HAP-1 (cell line): ENCODE measurements at regions not wholly inside any gene's neighbourhood (a gene's known extent, or its start where the extent isn't known, plus 50 kb on each side); places are given as distances from the start of the nearest gene placed in this dataset.
"Not testable (repeated sequence)": the region's sequence is repeated elsewhere in the genome, so short reads cannot be mapped to it uniquely, and the experiment has no call there.

ENCODE experiments used
- DNase-seq, 2 experiments: peaks; one replicate each; pipeline ENCODE4 v3.0.0-alpha.2; 2016 to 2020; ENCODE audit warnings: low spot score in 2 of 2
- H3K27me3 ChIP-seq: fragments of 250-450 bp; sonication (Bioruptor Pico); 2 replicates; pipeline ENCODE4 v1.5.1; 2020; ENCODE audit warnings: low read depth, mild to moderate bottlenecking, moderate library complexity
- H3K36me3 ChIP-seq: fragments of 250-450 bp; sonication (Bioruptor Pico); replicated peaks from 2 replicates; pipeline ENCODE4 v1.5.1; 2020; ENCODE audit warnings: mild to moderate bottlenecking
- H3K4me1 ChIP-seq: fragments of 250-450 bp; sonication (Bioruptor Pico); 2 replicates; pipeline ENCODE4 v1.5.1; 2020; ENCODE audit warnings: mild to moderate bottlenecking
- H3K4me3 ChIP-seq: fragments of 250-450 bp; sonication (Bioruptor Pico); 2 replicates; pipeline ENCODE4 v1.5.1; 2020; ENCODE audit warnings: mild to moderate bottlenecking, moderate library complexity
- H3K9me3 ChIP-seq: fragments of 250-450 bp; sonication (Bioruptor Pico); 2 replicates; pipeline ENCODE4 v1.5.1; 2020; ENCODE audit warnings: mild to moderate bottlenecking, moderate library complexity
- in situ Hi-C: fragments of 300-500 bp; cut with MboI; formaldehyde crosslinking; loops from 3 replicates; pipeline ENCODE4 v1.14.3; 2020; ENCODE audit warnings: low sequenced_read_pairs, inconsistent platforms, mixed read lengths

GRCh38 chr20:7758406-7758805, 181.9 kb downstream of the HAO1 start:
- Histone ChIP-seq H3K4me3 (no peak overlapping the region), H3K27me3 (no peaks in the 10 kb centered on the region; the same call in 1 of the 2 replicates), H3K9me3 (no peaks in the 10 kb centered on the region), H3K36me3 (no peaks in the 10 kb centered on the region), H3K4me1 (no peaks in the 10 kb centered on the region)
- DNase-seq: no peak
- in situ Hi-C loops: no loop called here

GRCh38 chr20:7760247-7761031, 179.8 kb downstream of the HAO1 start:
- Histone ChIP-seq H3K27me3 (no peaks in the 10 kb centered on the region), H3K4me1 (no peaks in the 10 kb centered on the region), H3K36me3 (no peaks in the 10 kb centered on the region), H3K9me3 (no peaks in the 10 kb centered on the region), H3K4me3 (no peak overlapping the region)
- peak in 1 of 2 experiments; percentile 9 for DNase-seq
- in situ Hi-C loops: no loop called here

DNA sequence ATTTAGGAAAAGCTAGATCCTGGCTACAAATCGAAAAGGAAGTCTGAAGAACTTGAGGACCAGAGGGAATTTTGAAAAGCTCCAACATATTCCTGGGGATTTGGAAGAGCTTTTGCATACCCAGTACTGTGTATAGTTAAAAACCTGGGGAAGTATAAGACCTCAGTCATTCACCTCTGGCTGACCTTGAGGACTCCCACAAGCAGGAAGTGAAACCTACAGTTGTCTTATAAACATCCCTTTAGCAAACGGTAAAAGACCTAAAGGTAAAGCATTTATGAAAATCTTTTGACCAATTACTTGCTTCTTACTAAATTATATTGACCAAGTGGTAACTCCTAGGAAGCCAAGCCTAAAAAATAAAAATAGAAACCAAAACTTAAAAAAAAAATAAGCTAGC, 175.0 kb downstream of the HAO1 start:
- in situ Hi-C loops: no loop called here
- no peak for DNase-seq
- no peaks in the 10 kb centered on the region for H3K27me3 ChIP-seq
- no peaks in the 10 kb centered on the region for H3K36me3 ChIP-seq
- H3K4me1 ChIP-seq: no peaks in the 10 kb centered on the region
- H3K9me3 ChIP-seq: no peaks in the 10 kb centered on the region
- H3K4me3 ChIP-seq: no peak overlapping the region

DNA sequence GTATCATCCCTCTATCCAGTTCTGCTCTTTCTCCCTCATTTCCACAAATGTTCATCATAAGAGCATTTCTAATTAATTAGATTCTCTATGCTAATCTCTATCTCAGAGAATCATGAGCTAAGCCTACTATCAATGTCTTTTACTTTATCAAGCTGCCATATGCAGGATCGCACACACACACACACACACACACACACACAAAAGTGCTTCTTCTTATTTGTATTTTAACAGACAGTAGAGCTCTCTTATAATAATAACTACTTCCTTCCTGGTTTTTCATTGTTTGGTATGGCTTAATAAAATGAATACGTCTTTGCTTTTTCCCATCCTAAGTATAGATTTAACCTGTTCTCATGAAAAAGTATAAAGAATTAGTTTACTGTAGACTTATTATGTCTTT, 170.2 kb downstream of the HAO1 start:
- Histone ChIP-seq H3K9me3 (no peaks in the 10 kb centered on the region), H3K4me3 (no peak overlapping the region), H3K4me1 (peaks cover 7% of the 10 kb centered on the region), H3K36me3 (no peaks in the 10 kb centered on the region), H3K27me3 (no peaks in the 10 kb centered on the region)
- in situ Hi-C loops: no loop called here
- DNase-seq: no peak

DNA sequence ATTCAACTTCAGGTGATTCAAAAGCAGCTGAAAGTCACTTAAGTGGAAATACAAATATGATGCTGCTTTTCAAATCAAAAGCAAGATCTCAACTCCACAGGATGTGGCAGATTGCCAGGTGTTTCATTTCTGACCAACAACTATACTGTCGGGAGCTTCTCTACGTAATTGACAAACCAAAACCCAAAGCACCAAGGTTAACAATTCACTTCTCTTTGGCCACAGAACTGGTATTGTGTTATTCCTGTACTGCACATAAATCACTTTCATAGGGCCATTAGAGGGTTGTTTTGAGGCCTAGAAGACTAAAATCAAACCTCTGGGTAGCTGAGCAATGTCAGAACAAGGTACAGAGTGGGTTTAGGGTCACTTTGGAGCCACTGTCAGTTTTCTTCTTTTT, 169.7 kb downstream of the HAO1 start:
- no peak for DNase-seq
- H3K4me3 ChIP-seq: no peak overlapping the region
- peaks cover 7% of the 10 kb centered on the region for H3K4me1 ChIP-seq
- in situ Hi-C loops: no loop called here
- no peaks in the 10 kb centered on the region for H3K27me3 ChIP-seq
- no peaks in the 10 kb centered on the region for H3K36me3 ChIP-seq
- H3K9me3 ChIP-seq: no peaks in the 10 kb centered on the region

DNA sequence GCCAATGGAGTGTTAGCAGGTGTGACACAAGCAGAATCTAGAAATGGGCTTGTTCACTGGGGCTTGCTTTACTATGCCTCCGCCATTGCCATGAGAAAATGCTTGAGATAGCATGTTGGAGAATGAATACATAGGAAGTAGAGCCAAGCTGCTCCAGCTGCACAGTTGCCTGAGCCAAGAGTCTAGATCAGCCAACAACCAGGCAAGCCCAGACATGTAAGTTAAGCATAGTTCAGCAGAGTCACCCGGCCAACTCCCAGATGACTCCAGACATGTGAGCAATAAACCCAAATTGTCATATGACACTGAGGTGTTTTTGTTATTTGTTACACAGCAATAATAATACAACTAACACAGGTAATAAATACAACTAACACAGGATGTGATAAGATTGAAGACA, 167.9 kb downstream of the HAO1 start:
- no peaks in the 10 kb centered on the region for H3K27me3 ChIP-seq
- in situ Hi-C loops: no loop called here
- H3K4me3 ChIP-seq: no peak overlapping the region
- H3K9me3 ChIP-seq: no peaks in the 10 kb centered on the region
- peaks cover 7% of the 10 kb centered on the region for H3K4me1 ChIP-seq
- no peaks in the 10 kb centered on the region for H3K36me3 ChIP-seq
- no peak for DNase-seq

DNA sequence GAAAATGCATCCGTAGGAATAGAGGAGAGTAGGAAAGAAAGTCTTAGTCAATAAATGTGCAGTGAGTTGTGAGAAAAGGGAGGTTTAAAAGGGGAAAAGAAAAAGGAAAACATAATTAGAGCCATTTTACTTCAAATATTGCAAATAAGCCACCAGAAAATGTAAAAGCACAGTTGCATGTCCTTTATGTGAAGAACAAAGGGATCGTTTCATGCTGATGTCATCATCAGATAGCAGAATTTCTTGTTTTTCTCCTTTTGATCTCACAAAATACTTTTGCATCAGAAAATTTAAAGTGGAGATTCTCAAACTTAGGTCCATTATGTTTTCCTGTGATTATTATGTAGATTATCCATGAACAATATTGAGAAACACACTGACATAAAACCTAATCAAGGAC, 166.7 kb downstream of the HAO1 start:
- no peaks in the 10 kb centered on the region for H3K9me3 ChIP-seq
- peaks cover 7% of the 10 kb centered on the region for H3K4me1 ChIP-seq
- no peaks in the 10 kb centered on the region for H3K27me3 ChIP-seq
- no peak overlapping the region for H3K4me3 ChIP-seq
- no peaks in the 10 kb centered on the region for H3K36me3 ChIP-seq
- DNase-seq: no peak
- in situ Hi-C loops: no loop called here

- DNase-seq: peak in 1 of 2 experiments; percentile 24
- Histone ChIP-seq H3K36me3 (no peaks in the 10 kb centered on the region), H3K4me1 (peaks cover 7% of the 10 kb centered on the region), H3K4me3 (no peak overlapping the region), H3K27me3 (no peaks in the 10 kb centered on the region), H3K9me3 (no peaks in the 10 kb centered on the region)
- in situ Hi-C loops: no loop called here
Measured at GRCh38 chr20:7775072-7775471, 165.2 kb downstream of the HAO1 start.

GRCh38 chr20:7776148-7776547, 164.1 kb downstream of the HAO1 start:
- H3K4me1 ChIP-seq: peaks cover 7% of the 10 kb centered on the region
- H3K4me3 ChIP-seq: no peak overlapping the region
- in situ Hi-C loops: no loop called here
- no peaks in the 10 kb centered on the region for H3K36me3 ChIP-seq
- H3K9me3 ChIP-seq: no peaks in the 10 kb centered on the region
- DNase-seq: no peak
- H3K27me3 ChIP-seq: no peaks in the 10 kb centered on the region

DNA sequence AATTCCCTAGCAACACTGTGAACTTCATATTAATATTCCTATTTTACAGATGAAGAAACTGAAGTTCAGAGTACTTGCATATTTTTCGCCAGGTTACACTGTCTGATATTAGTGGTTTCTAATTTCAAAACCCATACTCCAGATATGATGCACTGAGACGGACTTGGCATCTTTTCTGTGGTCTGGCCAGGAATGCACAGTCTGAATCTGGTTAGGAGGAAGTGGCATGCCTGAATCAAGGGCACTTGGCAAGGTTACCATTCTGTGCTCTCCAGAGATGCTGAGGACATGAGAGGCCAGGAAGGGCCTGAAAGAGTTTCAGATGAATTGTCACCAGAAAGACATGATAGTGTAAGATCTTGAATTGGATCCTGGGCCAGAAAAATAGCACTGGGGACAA, 150.1 kb downstream of the HAO1 start:
- H3K27me3 ChIP-seq: no peaks in the 10 kb centered on the region
- no peaks in the 10 kb centered on the region for H3K9me3 ChIP-seq
- H3K36me3 ChIP-seq: no peaks in the 10 kb centered on the region
- in situ Hi-C loops: no loop called here
- H3K4me3 ChIP-seq: no peak overlapping the region
- DNase-seq: no peak
- H3K4me1 ChIP-seq: no peaks in the 10 kb centered on the region

DNA sequence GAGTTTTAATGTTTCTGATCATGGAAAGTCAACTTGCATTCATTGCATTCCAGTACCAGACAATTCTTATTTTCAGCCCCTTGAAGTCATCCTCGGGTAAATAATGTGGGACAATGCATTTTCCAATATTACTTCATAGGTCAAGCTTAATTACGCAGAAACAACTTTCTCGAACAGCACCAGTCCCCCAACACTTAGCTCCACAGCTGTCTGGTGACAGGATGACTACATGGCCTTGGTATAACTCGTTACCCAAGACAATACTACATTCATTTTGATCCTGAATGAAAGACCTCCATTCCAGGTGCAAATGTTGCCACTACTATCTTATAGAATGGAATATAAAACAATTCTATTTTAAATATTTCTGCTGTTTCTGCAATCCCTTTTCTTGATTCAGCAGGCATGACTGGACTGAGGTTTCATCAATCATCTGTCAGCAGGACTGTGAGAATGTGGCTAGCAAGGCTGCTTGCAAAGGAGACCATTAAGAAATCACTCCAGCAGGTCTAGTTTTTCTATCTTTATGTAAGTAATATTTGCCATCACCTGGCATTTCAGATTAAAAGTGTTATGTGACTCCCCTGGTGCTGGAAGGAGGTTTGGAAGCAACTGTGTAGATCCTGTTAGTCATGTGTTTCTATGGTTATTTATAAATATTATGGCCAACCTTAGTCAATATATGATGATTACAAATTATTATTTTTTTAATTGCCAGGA, 147.9 kb downstream of the HAO1 start:
- no peaks in the 10 kb centered on the region for H3K27me3 ChIP-seq
- DNase-seq: no peak
- H3K4me1 ChIP-seq: no peaks in the 10 kb centered on the region
- H3K9me3 ChIP-seq: no peaks in the 10 kb centered on the region
- in situ Hi-C loops: no loop called here
- no peak overlapping the region for H3K4me3 ChIP-seq
- no peaks in the 10 kb centered on the region for H3K36me3 ChIP-seq

- H3K36me3 ChIP-seq: no peaks in the 10 kb centered on the region
- no peaks in the 10 kb centered on the region for H3K4me1 ChIP-seq
- no peaks in the 10 kb centered on the region for H3K27me3 ChIP-seq
- no peak for DNase-seq
- in situ Hi-C loops: no loop called here
- no peak overlapping the region for H3K4me3 ChIP-seq
- H3K9me3 ChIP-seq: no peaks in the 10 kb centered on the region
Measured at GRCh38 chr20:7798176-7798575, 142.1 kb downstream of the HAO1 start.

- in situ Hi-C loops: no loop called here
- H3K4me1 ChIP-seq: no peaks in the 10 kb centered on the region
Measured at GRCh38 chr20:7799862-7800261, 140.4 kb downstream of the HAO1 start.

DNA sequence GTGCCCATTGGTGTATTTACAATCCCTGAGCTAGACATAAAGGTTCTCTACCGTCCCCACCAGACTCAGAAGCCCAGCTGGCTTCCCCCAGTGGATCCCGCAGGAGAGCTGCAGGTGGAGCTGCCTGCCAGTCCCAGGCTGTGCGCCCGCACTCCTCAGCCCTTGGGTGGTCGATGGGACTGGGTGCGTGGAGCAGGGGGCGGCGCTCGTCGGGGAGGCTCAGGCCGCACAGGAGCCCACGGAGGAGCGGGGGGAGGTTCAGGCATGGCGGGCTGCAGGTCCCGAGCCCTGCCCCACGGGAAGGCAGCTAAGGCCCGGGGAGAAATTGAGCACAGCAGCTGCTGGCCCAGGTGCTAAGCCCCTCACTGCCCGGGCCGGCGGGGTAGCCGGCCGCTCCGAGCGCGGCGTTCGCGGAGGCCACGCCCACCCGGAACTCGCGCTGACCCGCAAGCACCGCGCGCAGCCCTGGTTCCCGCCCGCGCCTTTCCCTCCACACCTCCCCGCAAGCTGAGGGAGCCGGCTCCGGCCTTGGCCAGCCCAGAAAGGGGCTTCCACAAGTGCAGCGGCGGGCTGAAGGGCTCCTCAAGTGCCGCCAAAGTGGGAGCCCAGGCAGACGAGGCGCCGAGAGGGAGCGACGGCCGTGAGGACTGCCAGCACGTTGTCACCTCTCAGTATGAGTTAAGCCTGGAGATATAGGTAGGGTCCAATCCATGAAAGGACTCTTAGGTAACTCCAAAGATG, 136.7 kb downstream of the HAO1 start:
- DNase-seq, H3K9me3 ChIP-seq, H3K4me3 ChIP-seq, in situ Hi-C loops, H3K4me1 ChIP-seq, H3K36me3 ChIP-seq, H3K27me3 ChIP-seq: not testable (repeated sequence)

More at GRCh38 chr20:7799862-7800261, 140.4 kb downstream of the HAO1 start:
- no peaks in the 10 kb centered on the region for H3K27me3 ChIP-seq
- no peak for DNase-seq
- H3K36me3 ChIP-seq: no peaks in the 10 kb centered on the region
- no peak overlapping the region for H3K4me3 ChIP-seq
- no peaks in the 10 kb centered on the region for H3K9me3 ChIP-seq
